ENCODE measurements at regions not wholly inside any gene's neighbourhood (a gene's known extent, or its start where the extent isn't known, plus 50 kb on each side); places are given as distances from the start of the nearest gene placed in this dataset.

DNA sequence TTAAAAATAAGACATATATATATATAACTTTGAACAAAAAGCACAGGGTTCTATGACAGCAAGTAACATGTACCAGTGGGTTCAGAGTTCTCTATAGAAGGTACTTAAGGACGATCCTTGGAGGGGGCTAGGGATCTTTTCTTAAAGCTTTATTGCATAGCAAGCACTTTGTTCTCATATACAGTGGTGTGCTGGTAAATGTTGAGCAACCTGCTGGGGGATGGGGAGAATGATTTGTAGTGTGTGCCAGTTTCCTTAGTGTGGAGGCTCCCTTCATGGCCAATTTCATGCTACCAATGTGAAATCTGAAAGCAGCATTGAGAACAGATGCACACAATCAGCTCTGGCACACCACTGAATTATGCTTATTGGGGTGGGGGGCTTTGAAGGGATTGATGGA lies 69.5 kb upstream of the NFASC start:
- ATAC-seq (no peak), DNase-seq (ENCODE audit: low read depth, low spot score) (no peak)
- H3K9me2 ChIP-seq (ENCODE audit: insufficient read depth), result no peaks in the 10 kb centered on the region
- no peaks in the 10 kb centered on the region for H3K4me1 ChIP-seq (ENCODE audit: control insufficient read depth in 1 of 2, insufficient read depth in 2 of 2, low read length in 2 of 2)
- H3K27me3 ChIP-seq (ENCODE audit: insufficient read depth, low read length), result peaks cover 21% of the 10 kb centered on the region; the same call in 1 of the 2 replicates
- no peak overlapping the region for H3K9ac ChIP-seq (ENCODE audit: low read length)
- no peaks in the 10 kb centered on the region for H4K20me1 ChIP-seq (ENCODE audit: insufficient read depth)
- H3K4me2 ChIP-seq (ENCODE audit: low read length), result no peak overlapping the region
- H2AFZ ChIP-seq (ENCODE audit: low read depth, low read length, poor library complexity, severe bottlenecking), result no peak overlapping the region
- no TSS peak for BruUV-seq (replicated peaks)
- ChIA-PET POLR2A (no interaction called here), CTCF (interaction anchor here (1.6 kb wide), 1 partner anchor 9 kb away, joined by 7 read pairs; no protein-coding TSS in a partner anchor), RAD21 (ENCODE audit: low non-redundant PET in 1 of 2, low total read pairs in 2 of 2, uncharacterized antibody in 2 of 2, unreplicated experiment in 2 of 2) (no interaction called here)
- H3K79me2 ChIP-seq (ENCODE audit: insufficient read depth, low read length), result no peaks in the 10 kb centered on the region
- intact Hi-C loops (cut with micrococcal nuclease), result no loop called here
- H3K36me3 ChIP-seq (ENCODE audit: control insufficient read depth in 1 of 2, insufficient read depth in 2 of 2, low read length in 2 of 2), result no peaks in the 10 kb centered on the region
- TF ChIP-seq ZNF274 (IDR thresholded peaks at IDR 0.05; ENCODE audit: low read depth, low read length) (no peak), EZH2 (IDR thresholded peaks at IDR 0.05) (no peak), POLR2A (IDR thresholded peaks at IDR 0.05; ENCODE audit: borderline replicate concordance, extremely low read depth, insufficient read depth, insufficient read length) (no peak)
- no peak overlapping the region for H3K4me3 ChIP-seq (replicated peaks in 1 of 2; ENCODE audit: low read depth in 1 of 2, low read length in 2 of 2)
- H3K27ac ChIP-seq (ENCODE audit: low read depth, low read length), result no peak overlapping the region
- H3K9me3 ChIP-seq (ENCODE audit: control insufficient read depth in 1 of 2, insufficient read depth in 1 of 2, low read depth in 1 of 2, low read length in 2 of 2), result no peaks in the 10 kb centered on the region

- no peak overlapping the region for H3K4me2 ChIP-seq (ENCODE audit: low read length)
- H3K4me3 ChIP-seq (replicated peaks in 1 of 2; ENCODE audit: low read depth in 1 of 2, low read length in 2 of 2), result no peak overlapping the region
- H2AFZ ChIP-seq (ENCODE audit: low read depth, low read length, poor library complexity, severe bottlenecking), result no peak overlapping the region
- H3K27me3 ChIP-seq (ENCODE audit: insufficient read depth, low read length), result peaks cover 21% of the 10 kb centered on the region; the same call in 1 of the 2 replicates
- peaks cover 0 to 12% of the 10 kb centered on the region in 2 experiments; a peak in 2 of 4 replicates for H3K4me1 ChIP-seq (ENCODE audit: control insufficient read depth in 1 of 2, insufficient read depth in 2 of 2, low read length in 2 of 2)
- BruUV-seq (replicated peaks), result no TSS peak
- H3K9ac ChIP-seq (ENCODE audit: low read length), result no peak overlapping the region
- no peak for TF ChIP-seq EZH2phosphoT487 (IDR thresholded peaks at IDR 0.05; ENCODE audit: borderline replicate concordance)
- TF ChIP-seq FOSL1 (IDR thresholded peaks at IDR 0.05; ENCODE audit: low read depth), result no peak
- TF ChIP-seq JUND (IDR thresholded peaks at IDR 0.05), result no peak
- TF ChIP-seq ATF3 (IDR thresholded peaks at IDR 0.05), result no peak
- no peak for TF ChIP-seq SIN3A (IDR thresholded peaks at IDR 0.05; ENCODE audit: low read depth)
- TF ChIP-seq ELF1 (IDR thresholded peaks at IDR 0.05; ENCODE audit: borderline replicate concordance, low read depth), result no peak
- no peak for TF ChIP-seq ZFX (IDR thresholded peaks at IDR 0.05)
- no peak for TF ChIP-seq CBX3 (IDR thresholded peaks at IDR 0.05; ENCODE audit: low read depth)
- TF ChIP-seq CEBPB (IDR thresholded peaks at IDR 0.05; ENCODE audit: low read depth), result no peak
- TF ChIP-seq POLR2A (IDR thresholded peaks at IDR 0.05; ENCODE audit: borderline replicate concordance, extremely low read depth, insufficient read depth, insufficient read length), result no peak
- no peak for TF ChIP-seq EZH2 (IDR thresholded peaks at IDR 0.05)
- TF ChIP-seq RAD21 (IDR thresholded peaks at IDR 0.05; ENCODE audit: low read depth), result no peak
- no peak for TF ChIP-seq POLR2AphosphoS5 (IDR thresholded peaks at IDR 0.05; ENCODE audit: low read depth, low read length)
- no peak for TF ChIP-seq TCF7L2 (IDR thresholded peaks at IDR 0.05; ENCODE audit: borderline replicate concordance, extremely low read depth, insufficient read depth, insufficient read length)
- TF ChIP-seq REST (IDR thresholded peaks at IDR 0.05; ENCODE audit: low read depth), result no peak
- no peak for TF ChIP-seq YY1 (IDR thresholded peaks at IDR 0.05; ENCODE audit: extremely low read depth, insufficient replicate concordance, low read depth, low read length)
- CTCF ChIA-PET, result interaction anchor here (1.2 to 4.2 kb wide), 3 partner anchors 11 to 237 kb away, joined by 3 to 18 read pairs (median 12); no protein-coding TSS in a partner anchor
- no peaks in the 10 kb centered on the region for H4K20me1 ChIP-seq (ENCODE audit: insufficient read depth)
- intact Hi-C loops (cut with micrococcal nuclease), result no loop called here
- H3K9me3 ChIP-seq (ENCODE audit: control insufficient read depth in 1 of 2, insufficient read depth in 1 of 2, low read depth in 1 of 2, low read length in 2 of 2), result no peaks in the 10 kb centered on the region
- ATAC-seq (no peak), DNase-seq (ENCODE audit: low read depth, low spot score) (no peak)
- RAD21 ChIA-PET (ENCODE audit: low non-redundant PET in 1 of 2, low total read pairs in 2 of 2, uncharacterized antibody in 2 of 2, unreplicated experiment in 2 of 2), result no interaction called here
- H3K9me2 ChIP-seq (ENCODE audit: insufficient read depth), result no peaks in the 10 kb centered on the region
- H3K27ac ChIP-seq (ENCODE audit: low read depth, low read length), result no peak overlapping the region
- H3K36me3 ChIP-seq (ENCODE audit: control insufficient read depth in 1 of 2, insufficient read depth in 2 of 2, low read length in 2 of 2), result no peaks in the 10 kb centered on the region
- no peaks in the 10 kb centered on the region for H3K79me2 ChIP-seq (ENCODE audit: insufficient read depth, low read length)
- POLR2A ChIA-PET, result no interaction called here
Measured at GRCh38 chr1:204802401-204803175, 68.1 kb upstream of the NFASC start.
